Psoas muscle (tissue), 7 donors: ENCODE measurements at regions not wholly inside any gene's neighbourhood (a gene's known extent, or its start where the extent isn't known, plus 50 kb on each side); places are given as distances from the start of the nearest gene placed in this dataset.

Experiments
- ATAC-seq, 4 donors: fragments of 200-7000 bp; cut with Tn5 transposase; one replicate each; pipeline ENCODE4 v1.9.1; 2020; ENCODE audit warnings: moderate library complexity in 3 of 4, mild to moderate bottlenecking in 2 of 4
- DNase-seq, 2 donors: peaks; one replicate each; pipeline ENCODE4 v3.0.0-alpha.2; 2020
- H3K27ac ChIP-seq: fragments of 200-600 bp; one replicate; pipeline ENCODE4 v1.8.0; 2022
- H3K27me3 ChIP-seq, 3 donors: fragments of 200-600 bp in 1 of 3; one replicate each; pipeline versions ENCODE4 v1.6.1 to v1.8.0; 2013 to 2022; ENCODE audit warnings: low read length in 2 of 3, mild to moderate bottlenecking in 2 of 3, moderate library complexity in 1 of 3; ENCODE audit not compliant: insufficient read depth in 3 of 3
- H3K36me3 ChIP-seq, 2 donors: fragments of 200-600 bp in 1 of 2; one replicate each; pipeline versions ENCODE4 v1.6.1 to v1.8.0; 2013 to 2022; ENCODE audit warnings: low read depth in 1 of 2, mild to moderate bottlenecking in 1 of 2, moderate library complexity in 1 of 2; ENCODE audit not compliant: insufficient read depth in 1 of 2
- H3K4me1 ChIP-seq: fragments of 200-600 bp; one replicate; pipeline ENCODE4 v1.8.0; 2022
- H3K4me3 ChIP-seq: fragments of 200-600 bp; one replicate; pipeline ENCODE4 v1.8.0; 2022; ENCODE audit warnings: mild to moderate bottlenecking
- H3K9me3 ChIP-seq: fragments of 200-600 bp; one replicate; pipeline ENCODE4 v1.8.0; 2022
- WGBS, 3 donors: extraction: QIAGEN DNeasy Blood & Tissue Kit; methylation state at CpG; one replicate each; pipeline versions ENCODE4 v1.1.6 to v1.1.7; 2013; 5-methylcytosine and 5-hydroxymethylcytosine counted together
- intact Hi-C, 2 donors: fragments of 100-400 bp; cut with DNase I; formaldehyde crosslinking; loops; one replicate each; pipeline versions ENCODE4 v1.11.0 to v1.14.2; 2022
- TF ChIP-seq, protein P1 (sequence below): fragments of 200-600 bp; IDR thresholded peaks from one replicate; pipeline ENCODE4 v1.8.0; 2022; ENCODE audit warnings: antibody characterized with exemption
- donor health status: healthy with polysubstance abuse.
- donor health status: DM: no; HTN: no; CAD: no; lungs with moderate emphysema.
- donor health status: Bipolar disorder and iron deficiency.
- donor health status: healthy.
- donor health status: DM: yes; HTN: yes; CAD: no.
- donor health status: DM: no; HTN: no; CAD: no.
- donor health status: DM: yes; HTN: yes; CAD: no.

DNA sequence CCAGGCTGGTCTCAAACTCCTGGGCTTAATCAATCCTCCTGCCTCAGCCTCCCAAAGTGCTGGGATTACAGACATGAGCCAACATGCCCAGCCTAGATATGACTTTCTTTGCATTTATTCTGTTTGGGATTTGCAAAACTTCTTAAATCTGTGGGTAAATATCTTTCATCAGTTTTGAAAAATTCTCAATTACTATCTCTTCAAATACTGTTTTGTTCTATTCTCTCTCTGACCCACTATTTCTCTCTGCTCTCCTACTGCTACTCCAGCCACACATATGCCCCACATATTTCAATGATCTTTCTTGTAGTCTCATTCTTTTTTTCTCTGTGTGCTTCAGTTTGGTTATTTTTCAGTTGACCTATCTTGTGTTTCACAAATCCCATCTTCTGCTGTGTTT lies 205.1 kb downstream of the CHIC2 start:
- ATAC-seq (no peak), DNase-seq (no peak)
- Histone ChIP-seq H3K9me3 (no peaks in the 10 kb centered on the region), H3K27ac (no peak overlapping the region), H3K27me3 (no peaks in the 10 kb centered on the region), H3K4me3 (no peak overlapping the region), H3K4me1 (no peaks in the 10 kb centered on the region), H3K36me3 (no peaks in the 10 kb centered on the region)
- intact Hi-C loops = no loop called here
- TF ChIP-seq, protein P1, sequence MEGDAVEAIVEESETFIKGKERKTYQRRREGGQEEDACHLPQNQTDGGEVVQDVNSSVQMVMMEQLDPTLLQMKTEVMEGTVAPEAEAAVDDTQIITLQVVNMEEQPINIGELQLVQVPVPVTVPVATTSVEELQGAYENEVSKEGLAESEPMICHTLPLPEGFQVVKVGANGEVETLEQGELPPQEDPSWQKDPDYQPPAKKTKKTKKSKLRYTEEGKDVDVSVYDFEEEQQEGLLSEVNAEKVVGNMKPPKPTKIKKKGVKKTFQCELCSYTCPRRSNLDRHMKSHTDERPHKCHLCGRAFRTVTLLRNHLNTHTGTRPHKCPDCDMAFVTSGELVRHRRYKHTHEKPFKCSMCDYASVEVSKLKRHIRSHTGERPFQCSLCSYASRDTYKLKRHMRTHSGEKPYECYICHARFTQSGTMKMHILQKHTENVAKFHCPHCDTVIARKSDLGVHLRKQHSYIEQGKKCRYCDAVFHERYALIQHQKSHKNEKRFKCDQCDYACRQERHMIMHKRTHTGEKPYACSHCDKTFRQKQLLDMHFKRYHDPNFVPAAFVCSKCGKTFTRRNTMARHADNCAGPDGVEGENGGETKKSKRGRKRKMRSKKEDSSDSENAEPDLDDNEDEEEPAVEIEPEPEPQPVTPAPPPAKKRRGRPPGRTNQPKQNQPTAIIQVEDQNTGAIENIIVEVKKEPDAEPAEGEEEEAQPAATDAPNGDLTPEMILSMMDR = no peak

DNA sequence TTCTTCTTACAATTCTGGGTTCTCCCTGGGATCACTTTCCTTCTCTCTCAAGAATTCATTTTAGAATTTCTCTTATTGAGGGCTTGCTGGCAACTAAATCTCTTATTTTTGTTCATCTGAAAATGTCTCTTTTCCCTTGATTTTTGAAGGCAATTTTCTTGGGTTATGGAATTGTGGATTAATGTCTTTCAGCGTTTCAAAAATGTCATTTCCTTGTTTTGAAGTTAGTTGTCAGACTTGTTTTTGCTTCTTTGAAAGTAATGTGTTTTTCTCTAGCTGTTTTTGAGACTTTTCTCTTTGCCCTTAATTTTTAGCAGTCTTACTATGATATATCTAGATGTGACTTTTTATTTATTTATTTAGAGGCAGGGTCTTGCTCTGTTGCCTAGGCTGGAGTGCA lies 205.7 kb downstream of the CHIC2 start:
- TF ChIP-seq, protein P1 = no peak
- DNase-seq = no peak
- intact Hi-C loops = no loop called here
- Histone ChIP-seq H3K36me3 (no peaks in the 10 kb centered on the region), H3K27me3 (no peaks in the 10 kb centered on the region), H3K4me3 (no peak overlapping the region), H3K9me3 (no peaks in the 10 kb centered on the region), H3K4me1 (no peaks in the 10 kb centered on the region), H3K27ac (no peak overlapping the region)
- WGBS, 3 donors = 82 to 92% (median 82%) methylated on average over 1 of the region's 1 CpG
- ATAC-seq = no peak

DNA sequence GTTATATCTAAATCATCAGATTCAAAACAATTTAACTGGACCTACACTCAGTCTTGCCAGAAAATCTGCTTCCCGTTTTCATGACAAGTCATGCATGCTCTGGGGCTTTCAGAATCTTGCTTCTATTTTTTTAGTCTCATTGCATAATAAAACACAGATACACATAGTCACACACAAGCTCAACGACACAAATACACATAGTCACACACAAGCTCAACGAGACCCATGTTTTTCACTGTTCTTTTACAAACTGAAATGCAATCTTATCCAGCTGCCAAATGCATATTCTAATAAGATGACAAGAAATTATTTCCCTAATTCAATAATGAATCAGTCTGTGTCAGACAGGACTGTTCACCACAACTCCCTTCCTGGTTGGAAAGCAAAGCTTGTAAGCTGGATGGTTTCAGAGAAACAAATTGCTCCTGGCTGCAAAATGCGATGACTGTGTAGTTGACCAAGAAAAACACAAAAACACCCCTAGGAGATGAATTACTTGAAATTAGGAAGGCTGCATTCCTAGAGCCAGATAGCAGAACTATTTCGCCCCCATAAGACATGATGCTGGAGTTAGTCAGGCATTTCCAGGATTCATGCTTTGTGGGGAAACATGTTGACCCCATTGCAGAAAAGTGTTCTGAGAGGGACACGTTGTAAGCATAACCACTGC lies 208.7 kb downstream of the CHIC2 start:
- H3K4me3 ChIP-seq = no peak overlapping the region
- TF ChIP-seq, protein P1 = no peak
- no peak overlapping the region for H3K27ac ChIP-seq
- H3K27me3 ChIP-seq = no peaks in the 10 kb centered on the region
- DNase-seq (no peak), ATAC-seq (peak; percentile 37 to 75 (median 40))
- H3K4me1 ChIP-seq = no peaks in the 10 kb centered on the region
- WGBS, 3 donors = 51 to 74% (median 61%) methylated on average over 6 of the region's 6 CpGs
- no peaks in the 10 kb centered on the region for H3K36me3 ChIP-seq
- no peaks in the 10 kb centered on the region for H3K9me3 ChIP-seq
- intact Hi-C loops = no loop called here

DNA sequence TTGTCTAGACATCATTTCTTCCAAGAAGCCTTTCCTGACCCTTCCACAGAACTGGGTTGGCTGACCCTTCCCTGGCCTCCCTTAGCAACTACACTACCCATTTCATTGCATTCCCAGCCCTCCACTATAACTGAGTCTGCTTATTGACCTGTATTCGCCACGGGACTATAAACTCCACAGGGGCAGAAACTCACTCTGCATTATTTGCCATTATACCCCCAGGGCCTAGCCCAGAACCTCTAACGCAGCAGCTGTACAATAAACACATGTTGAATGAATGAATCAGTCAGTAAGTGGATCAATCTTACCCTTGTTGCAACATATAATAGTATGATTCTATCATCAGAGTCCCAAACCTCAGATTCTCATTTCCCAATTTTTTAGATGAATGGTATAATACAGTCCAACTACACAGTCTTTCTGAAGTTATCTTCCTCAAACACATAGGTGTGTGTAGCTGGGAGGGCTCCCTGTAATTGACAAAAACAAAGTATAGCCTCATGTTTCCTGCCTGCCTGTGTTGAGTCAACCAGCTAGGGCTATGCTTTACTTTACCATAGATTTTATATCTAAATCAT lies 209.3 kb downstream of the CHIC2 start:
- WGBS, 3 donors = 65 to 68% (median 66%) methylated on average over 3 of the region's 3 CpGs
- Histone ChIP-seq H3K27ac (no peak overlapping the region), H3K9me3 (no peaks in the 10 kb centered on the region), H3K36me3 (no peaks in the 10 kb centered on the region), H3K4me1 (no peaks in the 10 kb centered on the region), H3K27me3 (no peaks in the 10 kb centered on the region), H3K4me3 (no peak overlapping the region)
- intact Hi-C loops = no loop called here
- TF ChIP-seq, protein P1 = no peak
- DNase-seq (no peak), ATAC-seq (peak in 3 of 4 donors; percentile 26 to 56 (median 29))

DNA sequence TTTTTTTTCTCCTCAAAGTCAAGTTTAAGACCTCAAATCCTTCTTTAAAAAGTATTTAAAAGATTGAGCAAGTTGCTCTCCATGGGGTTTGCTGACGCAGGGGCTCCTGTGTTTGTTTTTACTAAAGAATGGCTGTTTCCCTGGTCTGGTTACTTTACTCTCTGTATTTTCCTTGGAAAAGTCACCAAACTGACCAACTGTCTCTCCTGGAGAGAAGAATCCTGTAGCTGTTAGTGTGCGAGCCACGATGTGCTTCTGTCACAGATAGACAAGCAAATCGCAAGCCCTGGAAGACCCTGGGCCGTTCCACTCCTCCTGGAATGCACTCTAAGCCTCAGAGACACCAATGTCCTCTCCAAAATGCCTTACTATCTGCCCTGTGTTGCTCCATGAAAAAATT lies 212.1 kb downstream of the CHIC2 start:
- TF ChIP-seq, protein P1 = no peak
- ATAC-seq (no peak), DNase-seq (no peak)
- intact Hi-C loops = no loop called here
- 46 to 52% (median 51%) methylated on average over 5 of the region's 5 CpGs for WGBS, 3 donors
- Histone ChIP-seq H3K27ac (no peak overlapping the region), H3K36me3 (no peaks in the 10 kb centered on the region), H3K4me1 (no peaks in the 10 kb centered on the region), H3K27me3 (no peaks in the 10 kb centered on the region), H3K4me3 (no peak overlapping the region), H3K9me3 (no peaks in the 10 kb centered on the region)
